Hepatocyte (in vitro differentiated cells): ENCODE measurements at regions not wholly inside any gene's neighbourhood (a gene's known extent, or its start where the extent isn't known, plus 50 kb on each side); places are given as distances from the start of the nearest gene placed in this dataset.

Experiments used
- DNase-seq: peaks from one replicate; pipeline ENCODE4 v3.0.0-alpha.2; 2016; ENCODE audit warnings: low spot score
- H2AFZ ChIP-seq: fragments of 200-600 bp; sonication (generic); 2 replicates; pipeline ENCODE4 v1.6.0; 2016; ENCODE audit warnings: antibody characterized with exemption, mild to moderate bottlenecking
- H3K27ac ChIP-seq: fragments of 200-600 bp; sonication (generic); 2 replicates; pipeline ENCODE4 v1.5.1; 2016; ENCODE audit warnings: mild to moderate bottlenecking
- H3K27me3 ChIP-seq: fragments of 200-600 bp; sonication (generic); 2 replicates; pipeline ENCODE4 v1.6.1; 2016
- H3K36me3 ChIP-seq: fragments of 200-600 bp; sonication (generic); replicated peaks from 2 replicates; pipeline ENCODE4 v1.5.1; 2016; ENCODE audit warnings: low read depth; ENCODE audit not compliant: insufficient read depth
- H3K4me1 ChIP-seq: fragments of 200-600 bp; sonication (generic); 2 replicates; pipeline ENCODE4 v1.5.1; 2016; ENCODE audit warnings: mild to moderate bottlenecking, moderate library complexity; ENCODE audit not compliant: insufficient read depth
- H3K4me2 ChIP-seq: fragments of 200-600 bp; sonication (generic); 2 replicates; pipeline ENCODE4 v1.6.0; 2016
- H3K4me3 ChIP-seq: fragments of 200-600 bp; sonication (generic); 2 replicates; pipeline ENCODE4 v1.5.1; 2016; ENCODE audit warnings: mild to moderate bottlenecking
- H3K79me2 ChIP-seq: fragments of 200-600 bp; sonication (generic); 2 replicates; pipeline ENCODE4 v1.6.0; 2017; ENCODE audit warnings: mild to moderate bottlenecking
- H3K9me2 ChIP-seq: fragments of 200-600 bp; sonication (generic); replicated peaks from 2 replicates; pipeline ENCODE4 v1.6.0; 2017; ENCODE audit warnings: mild to moderate bottlenecking; ENCODE audit not compliant: insufficient read depth
- H3K9me3 ChIP-seq: fragments of 200-600 bp; sonication (generic); 2 replicates; pipeline ENCODE4 v1.5.1; 2016; ENCODE audit warnings: low read depth, mild to moderate bottlenecking
- H4K20me1 ChIP-seq: fragments of 200-600 bp; sonication (generic); 2 replicates; pipeline ENCODE4 v1.6.0; 2016; ENCODE audit warnings: mild to moderate bottlenecking; ENCODE audit not compliant: insufficient read depth, poor library complexity, severe bottlenecking
- EZH2 ChIP-seq: fragments of 200-600 bp; sonication (generic); IDR thresholded peaks from 2 replicates; pipeline ENCODE4 v1.6.1; 2016; ENCODE audit warnings: antibody characterized with exemption, mild to moderate bottlenecking, borderline replicate concordance
- EZH2phosphoT487 ChIP-seq: fragments of 200-600 bp; sonication (generic); IDR thresholded peaks from one replicate; pipeline ENCODE4 v1.6.1; 2018; ENCODE audit warnings: antibody characterized with exemption, mild to moderate bottlenecking, low read depth, moderate library complexity; ENCODE audit not compliant: unreplicated experiment, severe bottlenecking
- WGBS: methylation state at CpG from one replicate; pipeline ENCODE4 v1.1.6; 2016; ENCODE audit warnings: low lambda C conversion rate; ENCODE audit errors: missing lambda C conversion rate; 5-methylcytosine and 5-hydroxymethylcytosine counted together
- TF ChIP-seq, protein P1 (sequence below): fragments of 200-600 bp; sonication (generic); IDR thresholded peaks from 2 replicates; pipeline ENCODE4 v1.5.1; 2016; ENCODE audit warnings: antibody characterized with exemption, mild to moderate bottlenecking; ENCODE audit not compliant: poor library complexity

DNA sequence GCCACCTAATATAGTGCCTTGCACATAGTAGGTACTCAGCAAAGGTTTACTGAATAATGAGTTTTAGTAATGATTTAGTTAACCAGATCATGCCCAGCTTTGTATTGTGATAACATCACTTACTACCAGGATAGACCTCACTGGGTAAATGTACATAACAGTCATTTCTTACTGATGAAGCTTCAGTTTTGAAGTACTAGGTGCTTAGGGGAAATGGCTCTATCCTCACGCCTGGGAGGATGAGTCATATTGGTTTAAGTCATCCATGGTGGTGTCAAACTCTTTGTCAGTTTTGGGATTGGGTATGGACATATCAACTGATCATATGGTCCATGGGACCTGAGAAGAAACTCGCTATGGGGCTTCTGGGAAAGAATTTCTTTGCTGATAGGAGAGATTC lies 90.6 kb upstream of the USP24 start:
- Histone ChIP-seq H3K9me3 (no peaks in the 10 kb centered on the region), H3K79me2 (no peaks in the 10 kb centered on the region)
- 52% methylated on average over 2 of the region's 2 CpGs for WGBS

DNA sequence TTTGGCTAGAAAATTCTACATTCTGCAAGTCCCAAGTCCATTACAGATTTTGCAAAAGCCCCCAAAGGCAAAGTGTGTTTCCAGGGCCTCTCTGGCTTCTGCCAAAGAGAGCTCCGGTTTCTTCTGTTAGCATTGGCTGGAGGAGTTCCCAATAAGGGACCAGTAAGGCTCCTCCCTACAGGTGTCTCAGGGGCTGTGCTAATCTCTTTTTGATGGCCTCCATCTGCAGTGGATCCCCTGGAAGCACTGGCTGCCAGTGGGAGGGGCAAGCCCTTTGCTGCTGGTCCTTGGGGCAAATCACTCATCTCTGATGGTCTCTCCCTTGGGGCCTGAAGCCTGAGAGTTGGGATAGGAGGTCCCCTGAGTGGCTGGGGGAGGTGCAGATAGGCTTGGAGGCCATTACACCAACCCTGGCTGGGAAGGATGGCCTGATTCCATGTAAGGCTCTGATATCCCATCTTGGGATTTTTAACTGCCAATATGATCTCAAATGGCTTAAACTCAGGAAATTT lies 89.1 kb upstream of the USP24 start:
- Histone ChIP-seq H3K9me3 (no peaks in the 10 kb centered on the region), H3K4me2 (no peak overlapping the region), H3K27me3 (no peaks in the 10 kb centered on the region), H3K4me3 (no peak overlapping the region), H3K9me2 (no peaks in the 10 kb centered on the region), H3K27ac (no peak overlapping the region), H3K79me2 (no peaks in the 10 kb centered on the region), H2AFZ (no peak overlapping the region), H4K20me1 (no peaks in the 10 kb centered on the region), H3K36me3 (no peaks in the 10 kb centered on the region), H3K4me1 (no peaks in the 10 kb centered on the region)
- TF ChIP-seq EZH2: no peak
- TF ChIP-seq, protein P1, sequence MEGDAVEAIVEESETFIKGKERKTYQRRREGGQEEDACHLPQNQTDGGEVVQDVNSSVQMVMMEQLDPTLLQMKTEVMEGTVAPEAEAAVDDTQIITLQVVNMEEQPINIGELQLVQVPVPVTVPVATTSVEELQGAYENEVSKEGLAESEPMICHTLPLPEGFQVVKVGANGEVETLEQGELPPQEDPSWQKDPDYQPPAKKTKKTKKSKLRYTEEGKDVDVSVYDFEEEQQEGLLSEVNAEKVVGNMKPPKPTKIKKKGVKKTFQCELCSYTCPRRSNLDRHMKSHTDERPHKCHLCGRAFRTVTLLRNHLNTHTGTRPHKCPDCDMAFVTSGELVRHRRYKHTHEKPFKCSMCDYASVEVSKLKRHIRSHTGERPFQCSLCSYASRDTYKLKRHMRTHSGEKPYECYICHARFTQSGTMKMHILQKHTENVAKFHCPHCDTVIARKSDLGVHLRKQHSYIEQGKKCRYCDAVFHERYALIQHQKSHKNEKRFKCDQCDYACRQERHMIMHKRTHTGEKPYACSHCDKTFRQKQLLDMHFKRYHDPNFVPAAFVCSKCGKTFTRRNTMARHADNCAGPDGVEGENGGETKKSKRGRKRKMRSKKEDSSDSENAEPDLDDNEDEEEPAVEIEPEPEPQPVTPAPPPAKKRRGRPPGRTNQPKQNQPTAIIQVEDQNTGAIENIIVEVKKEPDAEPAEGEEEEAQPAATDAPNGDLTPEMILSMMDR: no peak
- TF ChIP-seq EZH2phosphoT487: no peak
- no peak for DNase-seq
- WGBS: 47% methylated on average over 1 of the region's 1 CpG

More for the DNA sequence above, 90.6 kb upstream of the USP24 start:
- Histone ChIP-seq H3K9me2 (no peaks in the 10 kb centered on the region), H4K20me1 (no peaks in the 10 kb centered on the region), H3K36me3 (no peaks in the 10 kb centered on the region), H3K4me1 (no peaks in the 10 kb centered on the region), H3K4me3 (no peak overlapping the region), H2AFZ (no peak overlapping the region), H3K4me2 (no peak overlapping the region), H3K27me3 (no peaks in the 10 kb centered on the region), H3K27ac (no peak overlapping the region)
- TF ChIP-seq EZH2 (no peak), EZH2phosphoT487 (no peak)
- TF ChIP-seq, protein P1: no peak
- no peak for DNase-seq

DNA sequence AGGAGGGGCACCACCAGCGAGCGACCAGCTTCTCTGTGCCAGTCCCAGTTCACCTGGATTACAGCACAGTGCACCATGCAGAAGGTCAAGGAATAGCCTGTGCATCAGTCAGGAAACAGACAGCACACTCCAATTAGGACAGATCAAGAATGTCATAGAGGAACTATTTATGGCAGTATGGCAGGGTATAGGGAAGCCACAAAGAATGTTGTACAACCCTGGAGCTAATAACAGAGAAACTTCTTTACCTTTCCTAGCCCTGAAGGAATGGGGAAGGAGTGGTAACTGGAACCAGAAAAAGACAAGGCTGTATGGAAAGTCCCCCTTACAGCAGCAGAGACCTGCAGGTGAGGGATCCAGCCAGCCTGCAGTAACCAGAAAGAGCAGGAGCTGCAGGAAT lies 87.8 kb upstream of the USP24 start:
- H3K9me2 ChIP-seq: no peaks in the 10 kb centered on the region
- TF ChIP-seq EZH2: no peak
- TF ChIP-seq, protein P1: no peak
- TF ChIP-seq EZH2phosphoT487: no peak
- no peak overlapping the region for H3K27ac ChIP-seq
- H2AFZ ChIP-seq: no peak overlapping the region
- no peaks in the 10 kb centered on the region for H3K27me3 ChIP-seq
- no peaks in the 10 kb centered on the region for H3K36me3 ChIP-seq
- no peaks in the 10 kb centered on the region for H4K20me1 ChIP-seq
- no peaks in the 10 kb centered on the region for H3K79me2 ChIP-seq
- WGBS: 95% methylated on average over 2 of the region's 2 CpGs
- no peak overlapping the region for H3K4me2 ChIP-seq
- no peak overlapping the region for H3K4me3 ChIP-seq
- H3K9me3 ChIP-seq: no peaks in the 10 kb centered on the region
- no peaks in the 10 kb centered on the region for H3K4me1 ChIP-seq
- no peak for DNase-seq

DNA sequence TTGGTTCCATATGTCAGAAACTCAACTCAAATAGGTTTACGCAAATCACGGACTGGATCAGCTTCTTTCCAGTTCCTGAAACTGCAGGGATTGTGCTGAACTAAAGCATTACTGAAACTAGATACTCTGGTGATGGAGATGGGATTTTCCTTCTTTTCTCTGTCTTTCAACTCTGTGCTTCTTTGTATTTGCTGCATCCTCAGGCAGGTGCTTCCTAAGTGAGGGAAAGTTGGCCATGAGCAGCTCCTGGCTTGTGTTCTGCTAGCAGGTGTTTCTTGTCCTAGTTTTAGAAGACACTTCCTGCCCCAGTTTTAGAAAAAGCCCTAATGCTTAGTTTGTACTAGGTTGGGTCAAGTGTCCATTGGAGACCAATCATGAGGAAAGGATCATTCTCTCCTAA lies 86.7 kb upstream of the USP24 start:
- Histone ChIP-seq H3K27ac (no peak overlapping the region), H3K4me1 (no peaks in the 10 kb centered on the region), H3K4me3 (no peak overlapping the region), H3K79me2 (no peaks in the 10 kb centered on the region), H3K4me2 (no peak overlapping the region), H2AFZ (no peak overlapping the region), H3K27me3 (no peaks in the 10 kb centered on the region), H4K20me1 (no peaks in the 10 kb centered on the region), H3K36me3 (no peaks in the 10 kb centered on the region), H3K9me3 (no peaks in the 10 kb centered on the region), H3K9me2 (no peaks in the 10 kb centered on the region)
- no peak for DNase-seq
- WGBS: 78% methylated on average over 2 of the region's 2 CpGs
- TF ChIP-seq, protein P1: no peak
- TF ChIP-seq EZH2phosphoT487 (no peak), EZH2 (no peak)
